ENCODE measurements at regions not wholly inside any gene's neighbourhood (a gene's known extent, or its start where the extent isn't known, plus 50 kb on each side); places are given as distances from the start of the nearest gene placed in this dataset.

GRCh38 chr1:59074598-59074997, 222.3 kb upstream of the FGGY start:
- Mint-ChIP-seq H3K4me1 (ENCODE audit: unreplicated experiment) (peaks cover 40% of the 10 kb centered on the region), H3K27ac (ENCODE audit: unreplicated experiment) (no peak overlapping the region), H3K4me3 (ENCODE audit: unreplicated experiment) (no peak overlapping the region)

GRCh38 chr1:59075021-59075420, 221.9 kb upstream of the FGGY start:
- no peak for TF ChIP-seq CTCF (IDR thresholded peaks at IDR 0.05; ENCODE audit: unreplicated experiment)
- peaks cover 2% of the 10 kb centered on the region for H3K27me3 Mint-ChIP-seq (ENCODE audit: unreplicated experiment)
- H3K9me3 Mint-ChIP-seq (ENCODE audit: unreplicated experiment), result no peaks in the 10 kb centered on the region

More at GRCh38 chr1:59074598-59074997, 222.3 kb upstream of the FGGY start:
- DNase-seq (ENCODE audit: low spot score), result no peak
- Mint-ChIP-seq H3K36me3 (ENCODE audit: low read depth, unreplicated experiment) (no peaks in the 10 kb centered on the region), H3K9me3 (ENCODE audit: unreplicated experiment) (no peaks in the 10 kb centered on the region), H3K27me3 (ENCODE audit: unreplicated experiment) (peaks cover 2% of the 10 kb centered on the region)
- TF ChIP-seq CTCF (IDR thresholded peaks at IDR 0.05; ENCODE audit: unreplicated experiment), result no peak

GRCh38 chr1:59076612-59077011, 220.3 kb upstream of the FGGY start:
- Mint-ChIP-seq H3K4me1 (ENCODE audit: unreplicated experiment) (peaks cover 46% of the 10 kb centered on the region), H3K36me3 (ENCODE audit: low read depth, unreplicated experiment) (no peaks in the 10 kb centered on the region), H3K27ac (ENCODE audit: unreplicated experiment) (no peak overlapping the region), H3K9me3 (ENCODE audit: unreplicated experiment) (no peaks in the 10 kb centered on the region), H3K4me3 (ENCODE audit: unreplicated experiment) (no peak overlapping the region), H3K27me3 (ENCODE audit: unreplicated experiment) (peaks cover 2% of the 10 kb centered on the region)
- no peak for DNase-seq (ENCODE audit: low spot score)
- no peak for TF ChIP-seq CTCF (IDR thresholded peaks at IDR 0.05; ENCODE audit: unreplicated experiment)

More at GRCh38 chr1:59075021-59075420, 221.9 kb upstream of the FGGY start:
- Mint-ChIP-seq H3K4me3 (ENCODE audit: unreplicated experiment) (no peak overlapping the region), H3K4me1 (ENCODE audit: unreplicated experiment) (peaks cover 44% of the 10 kb centered on the region), H3K27ac (ENCODE audit: unreplicated experiment) (no peak overlapping the region), H3K36me3 (ENCODE audit: low read depth, unreplicated experiment) (no peaks in the 10 kb centered on the region)
- no peak for DNase-seq (ENCODE audit: low spot score)

- no peak for DNase-seq (ENCODE audit: low spot score)
- TF ChIP-seq CTCF (IDR thresholded peaks at IDR 0.05; ENCODE audit: unreplicated experiment), result no peak
- Mint-ChIP-seq H3K9me3 (ENCODE audit: unreplicated experiment) (no peaks in the 10 kb centered on the region), H3K4me1 (ENCODE audit: unreplicated experiment) (peaks cover 47% of the 10 kb centered on the region), H3K27ac (ENCODE audit: unreplicated experiment) (no peak overlapping the region), H3K36me3 (ENCODE audit: low read depth, unreplicated experiment) (no peaks in the 10 kb centered on the region), H3K27me3 (ENCODE audit: unreplicated experiment) (peaks cover 2% of the 10 kb centered on the region), H3K4me3 (ENCODE audit: unreplicated experiment) (no peak overlapping the region)
These were observed 219.3 kb upstream of the FGGY start for GRCh38 chr1:59077466-59078069.

GRCh38 chr1:59078070-59078800, 218.7 kb upstream of the FGGY start:
- Mint-ChIP-seq H3K27ac (ENCODE audit: unreplicated experiment) (no peak overlapping the region), H3K36me3 (ENCODE audit: low read depth, unreplicated experiment) (no peaks in the 10 kb centered on the region)

More at GRCh38 chr1:59078070-59078800, 218.7 kb upstream of the FGGY start:
- H3K9me3 Mint-ChIP-seq (ENCODE audit: unreplicated experiment), result no peaks in the 10 kb centered on the region
- H3K4me3 Mint-ChIP-seq (ENCODE audit: unreplicated experiment), result no peak overlapping the region
- DNase-seq (ENCODE audit: low spot score), result no peak
- peaks cover 2% of the 10 kb centered on the region for H3K27me3 Mint-ChIP-seq (ENCODE audit: unreplicated experiment)
- TF ChIP-seq CTCF (IDR thresholded peaks at IDR 0.05; ENCODE audit: unreplicated experiment), result no peak
- H3K4me1 Mint-ChIP-seq (ENCODE audit: unreplicated experiment), result peaks cover 48% of the 10 kb centered on the region

Measured in endothelial cell (in vitro differentiated cells).